AG04449 (cell line): ENCODE measurements at regions not wholly inside any gene's neighbourhood (a gene's known extent, or its start where the extent isn't known, plus 50 kb on each side); places are given as distances from the start of the nearest gene placed in this dataset.
"Not testable (repeated sequence)": the region's sequence is repeated elsewhere in the genome, so short reads cannot be mapped to it uniquely, and the experiment has no call there.

Source experiments
- CTCF ChIA-PET: fragments of 350-600 bp; formaldehyde crosslinking; extraction: SDS; loops from one replicate; lab custom pipeline; 2021; ENCODE audit warnings: antibody characterized with exemption; lab: Yijun Ruan, JAX
- POLR2A ChIA-PET: fragments of 400-600, 350-600 bp; formaldehyde crosslinking; extraction: SDS; loops from one replicate; lab custom pipeline; 2020; ENCODE audit warnings: antibody characterized with exemption, inconsistent platforms; lab: Yijun Ruan, JAX
- DNase-seq: peaks from one replicate; pipeline ENCODE4 v3.0.0-alpha.2; 2010; ENCODE audit warnings: low read depth, low spot score
- H3K4me3 ChIP-seq: 2 replicates; pipeline ENCODE4 v1.5.1; 2011; ENCODE audit warnings: low read depth, mild to moderate bottlenecking, control low read depth, low read length
- CTCF ChIP-seq: IDR thresholded peaks from one replicate; pipeline ENCODE4 v1.5.1; 2011; ENCODE audit warnings: mild to moderate bottlenecking, moderate library complexity, low read length, control low read depth, inconsistent platforms; ENCODE audit not compliant: insufficient read depth; ENCODE audit errors: missing control alignments

GRCh38 chr14:104401785-104402184 lies 177.8 kb upstream of the C14orf180 start:
- H3K4me3 ChIP-seq, result no peak overlapping the region
- no peak for DNase-seq
- POLR2A ChIA-PET, result no interaction called here
- CTCF ChIA-PET, result no interaction called here
- no peak for TF ChIP-seq CTCF

- CTCF ChIA-PET, DNase-seq, POLR2A ChIA-PET, H3K4me3 ChIP-seq: not testable (repeated sequence)
These were observed 177.3 kb upstream of the C14orf180 start for GRCh38 chr14:104402303-104402702.

- no peak for TF ChIP-seq CTCF
- H3K4me3 ChIP-seq, result no peak overlapping the region
- DNase-seq, result no peak
- ChIA-PET POLR2A (no interaction called here), CTCF (no interaction called here)
These were observed 175.9 kb upstream of the C14orf180 start for GRCh38 chr14:104403421-104404220.

GRCh38 chr14:104404922-104405321 lies 174.6 kb upstream of the C14orf180 start:
- no peak overlapping the region for H3K4me3 ChIP-seq
- POLR2A ChIA-PET, result no interaction called here
- TF ChIP-seq CTCF, result no peak
- CTCF ChIA-PET, result no interaction called here
- DNase-seq, result no peak

GRCh38 chr14:104405360-104406226 lies 174.0 kb upstream of the C14orf180 start:
- no peak for TF ChIP-seq CTCF
- POLR2A ChIA-PET, result no interaction called here
- CTCF ChIA-PET, result no interaction called here
- no peak for DNase-seq
- no peak overlapping the region for H3K4me3 ChIP-seq

- ChIA-PET POLR2A (no interaction called here), CTCF (no interaction called here)
- DNase-seq, result no peak
- no peak for TF ChIP-seq CTCF
- H3K4me3 ChIP-seq, result no peak overlapping the region
These were observed 172.7 kb upstream of the C14orf180 start for GRCh38 chr14:104406831-104407230.
